ENCODE measurements at regions not wholly inside any gene's neighbourhood (a gene's known extent, or its start where the extent isn't known, plus 50 kb on each side); places are given as distances from the start of the nearest gene placed in this dataset.

- no peak for TF ChIP-seq ZNF274 (IDR thresholded peaks at IDR 0.05; ENCODE audit: low read depth, low read length)
- no peak for TF ChIP-seq YY1 (IDR thresholded peaks at IDR 0.05; ENCODE audit: insufficient read depth, insufficient read length)
Measured at GRCh38 chr4:12446256-12446655, 1017.6 kb upstream of the HS3ST1 start.

Data from NT2/D1 (cell line).